Activated naive CD4-positive, alpha-beta T cell treated with anti-CD3 and anti-CD28 coated beads for 36 hours (primary cell): ENCODE measurements at regions not wholly inside any gene's neighbourhood (a gene's known extent, or its start where the extent isn't known, plus 50 kb on each side); places are given as distances from the start of the nearest gene placed in this dataset.

Experiments
- CTCF ChIA-PET: fragments of 350-600 bp; sonication (Branson Sonifier 250); formaldehyde crosslinking; loops from one replicate; lab custom pipeline; 2021; ENCODE audit warnings: antibody characterized with exemption; lab: Charles Lee
- DNase-seq: peaks from one replicate; pipeline ENCODE4 v3.0.0-alpha.2; 2020
- H3K27ac Mint-ChIP-seq: one replicate; pipeline ENCODE4 v1.8.0; 2021; ENCODE audit warnings: mild to moderate bottlenecking, mixed read lengths
- H3K27me3 Mint-ChIP-seq: one replicate; pipeline ENCODE4 v1.8.0; 2021; ENCODE audit warnings: low read depth, mixed read lengths
- H3K36me3 Mint-ChIP-seq: one replicate; pipeline ENCODE4 v1.8.0; 2021; ENCODE audit warnings: low read depth, mixed read lengths
- H3K4me1 Mint-ChIP-seq: one replicate; pipeline ENCODE4 v1.8.0; 2021; ENCODE audit warnings: low read depth, mixed read lengths
- H3K4me3 Mint-ChIP-seq: one replicate; pipeline ENCODE4 v1.8.0; 2021; ENCODE audit warnings: mild to moderate bottlenecking, moderate library complexity, mixed read lengths
- H3K9me3 Mint-ChIP-seq: one replicate; pipeline ENCODE4 v1.8.0; 2021; ENCODE audit warnings: mixed read lengths
- intact Hi-C: fragments of 100-400 bp; cut with micrococcal nuclease; formaldehyde crosslinking; loops from one replicate; pipeline ENCODE4 v1.15.1; 2023

DNA sequence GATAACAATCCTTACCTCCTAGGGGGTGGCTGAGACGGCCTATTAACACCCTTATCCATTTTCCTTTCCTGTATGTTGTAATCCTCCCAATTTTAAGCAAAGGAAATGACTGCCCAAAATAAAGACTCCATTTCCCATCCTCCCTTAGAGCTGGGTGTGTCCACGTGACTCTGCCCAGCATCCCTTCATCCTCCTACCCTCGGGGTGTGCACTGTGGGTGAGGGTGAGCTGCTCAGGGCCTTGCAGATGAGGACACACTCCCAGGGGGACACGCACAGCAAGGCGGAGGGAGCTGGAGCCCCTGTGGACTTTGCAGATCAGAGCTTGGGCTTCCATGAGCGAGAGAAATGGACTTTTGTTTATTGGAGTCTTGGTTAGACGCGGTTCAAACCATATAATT is 186.8 kb downstream of the IRF8 start:
- Mint-ChIP-seq H3K4me3 (no peak overlapping the region), H3K36me3 (no peaks in the 10 kb centered on the region), H3K9me3 (no peaks in the 10 kb centered on the region), H3K4me1 (no peaks in the 10 kb centered on the region), H3K27me3 (no peaks in the 10 kb centered on the region), H3K27ac (no peak overlapping the region)
- intact Hi-C loops: no loop called here
- CTCF ChIA-PET: no interaction called here
- no peak for DNase-seq

DNA sequence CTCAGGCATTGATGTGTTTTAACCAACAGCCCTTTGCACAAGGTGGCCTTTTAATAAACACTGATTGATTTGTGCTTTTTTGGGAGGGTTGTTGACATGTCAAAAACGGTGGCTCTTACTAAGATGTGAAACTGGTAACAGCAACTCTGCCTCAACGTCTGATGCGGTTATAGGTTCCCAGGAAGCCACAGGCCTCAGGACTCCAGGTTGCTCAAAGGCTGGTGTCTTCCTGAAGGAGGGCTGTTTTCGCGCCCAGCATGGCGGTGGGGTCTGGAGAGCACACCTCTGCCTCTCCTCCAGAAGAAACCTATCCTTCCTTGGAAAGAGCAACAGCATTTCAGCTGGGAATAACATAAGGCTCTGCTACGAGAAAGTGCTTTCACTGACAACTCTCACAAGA is 187.5 kb downstream of the IRF8 start:
- H3K4me3 Mint-ChIP-seq: no peak overlapping the region
- no peaks in the 10 kb centered on the region for H3K9me3 Mint-ChIP-seq
- intact Hi-C loops: no loop called here
- DNase-seq: no peak
- no peaks in the 10 kb centered on the region for H3K36me3 Mint-ChIP-seq
- no peak overlapping the region for H3K27ac Mint-ChIP-seq
- CTCF ChIA-PET: no interaction called here
- H3K27me3 Mint-ChIP-seq: no peaks in the 10 kb centered on the region
- H3K4me1 Mint-ChIP-seq: no peaks in the 10 kb centered on the region

DNA sequence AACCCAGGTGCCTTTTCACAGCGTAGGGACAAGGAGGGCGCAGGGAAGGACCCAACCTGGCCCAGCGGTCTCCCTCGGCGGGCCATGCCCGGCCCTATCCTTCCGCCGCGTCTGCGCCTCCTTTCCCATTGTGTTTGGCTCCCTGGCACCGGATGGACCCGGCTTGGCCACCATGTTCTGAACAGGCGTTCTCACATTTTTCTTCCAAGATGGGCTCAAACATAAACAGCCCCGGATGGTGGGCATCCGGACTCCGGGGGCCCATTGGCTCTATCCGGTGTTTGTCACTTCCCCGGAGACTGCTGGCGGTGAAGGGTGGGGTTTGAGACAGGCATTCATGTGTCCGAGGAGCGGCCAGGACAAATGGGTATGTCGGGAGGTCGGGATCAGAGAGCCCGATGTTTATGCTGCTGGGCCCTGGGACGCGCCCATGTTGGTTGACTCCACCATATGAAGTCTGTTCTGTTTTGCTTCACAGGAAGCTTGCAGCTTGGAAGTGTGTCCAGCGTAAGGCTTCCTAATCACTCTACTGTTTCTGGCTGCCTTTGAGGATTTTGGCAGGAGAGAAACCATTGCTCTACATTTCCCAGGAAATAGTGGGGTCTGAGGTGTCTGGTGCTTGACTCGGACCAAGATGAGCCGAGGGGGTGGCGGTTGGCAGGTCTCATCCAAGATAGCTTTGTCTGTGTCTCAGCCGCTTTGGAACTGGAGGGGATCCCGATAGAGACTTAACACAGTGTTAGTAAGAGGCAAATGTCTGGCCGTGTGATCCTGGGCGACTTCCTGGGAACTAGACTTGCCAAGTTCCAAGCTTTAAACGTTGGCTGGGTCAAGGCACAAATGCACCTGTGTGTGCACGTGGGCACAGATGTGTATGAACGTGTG is 188.3 kb downstream of the IRF8 start:
- Mint-ChIP-seq H3K27ac (no peak overlapping the region), H3K4me1 (no peaks in the 10 kb centered on the region), H3K4me3 (no peak overlapping the region), H3K36me3 (no peaks in the 10 kb centered on the region), H3K9me3 (no peaks in the 10 kb centered on the region), H3K27me3 (no peaks in the 10 kb centered on the region)
- CTCF ChIA-PET: no interaction called here
- intact Hi-C loops: no loop called here
- no peak for DNase-seq

DNA sequence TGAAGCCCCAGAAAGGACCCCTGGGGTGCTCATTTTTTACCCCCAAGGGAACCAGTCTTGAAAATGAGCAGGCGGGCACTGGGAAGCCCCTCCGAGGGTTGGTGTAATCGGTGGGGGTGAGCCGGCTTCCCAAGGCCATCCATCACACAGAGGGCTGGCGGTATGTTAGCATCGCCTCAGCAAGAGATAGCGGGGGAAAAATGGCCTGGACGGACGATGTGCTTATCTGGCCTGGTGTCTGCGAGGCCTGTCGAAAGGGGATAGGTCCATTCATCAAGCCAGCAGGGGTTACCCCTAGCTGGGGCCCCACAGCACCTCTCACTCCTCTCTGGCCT is 188.9 kb downstream of the IRF8 start:
- Mint-ChIP-seq H3K4me1 (no peaks in the 10 kb centered on the region), H3K4me3 (no peak overlapping the region), H3K36me3 (no peaks in the 10 kb centered on the region), H3K27me3 (no peaks in the 10 kb centered on the region), H3K27ac (no peak overlapping the region), H3K9me3 (no peaks in the 10 kb centered on the region)
- DNase-seq: no peak
- intact Hi-C loops: no loop called here
- CTCF ChIA-PET: no interaction called here

DNA sequence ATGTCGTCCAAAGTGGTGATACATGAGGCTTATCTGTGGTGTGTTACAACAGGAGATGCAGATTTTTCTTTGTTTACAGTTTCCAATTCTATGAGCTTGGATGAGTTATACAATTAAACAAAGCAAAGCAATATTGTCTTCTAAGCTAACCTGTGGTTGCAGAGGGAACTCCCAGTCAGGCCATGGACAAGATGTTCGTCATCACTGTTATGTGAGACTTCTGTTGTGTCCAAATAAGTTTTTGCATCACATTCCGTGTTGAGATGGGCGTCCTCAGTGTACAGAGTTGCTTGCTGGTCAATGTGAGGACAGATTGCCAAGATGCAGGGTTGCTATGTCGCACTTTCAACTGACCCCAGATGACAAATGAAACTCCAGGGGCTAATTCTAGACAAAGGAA is 189.3 kb downstream of the IRF8 start:
- Mint-ChIP-seq H3K27me3 (no peaks in the 10 kb centered on the region), H3K4me1 (no peaks in the 10 kb centered on the region), H3K27ac (no peak overlapping the region), H3K4me3 (no peak overlapping the region), H3K36me3 (no peaks in the 10 kb centered on the region), H3K9me3 (no peaks in the 10 kb centered on the region)
- DNase-seq: no peak
- intact Hi-C loops: no loop called here
- CTCF ChIA-PET: no interaction called here

- Mint-ChIP-seq H3K27ac (no peak overlapping the region), H3K36me3 (no peaks in the 10 kb centered on the region), H3K9me3 (no peaks in the 10 kb centered on the region), H3K4me3 (no peak overlapping the region), H3K4me1 (no peaks in the 10 kb centered on the region), H3K27me3 (no peaks in the 10 kb centered on the region)
- intact Hi-C loops: no loop called here
- CTCF ChIA-PET: no interaction called here
- no peak for DNase-seq
These were observed 189.9 kb downstream of the IRF8 start for GRCh38 chr16:86088816-86089215.

DNA sequence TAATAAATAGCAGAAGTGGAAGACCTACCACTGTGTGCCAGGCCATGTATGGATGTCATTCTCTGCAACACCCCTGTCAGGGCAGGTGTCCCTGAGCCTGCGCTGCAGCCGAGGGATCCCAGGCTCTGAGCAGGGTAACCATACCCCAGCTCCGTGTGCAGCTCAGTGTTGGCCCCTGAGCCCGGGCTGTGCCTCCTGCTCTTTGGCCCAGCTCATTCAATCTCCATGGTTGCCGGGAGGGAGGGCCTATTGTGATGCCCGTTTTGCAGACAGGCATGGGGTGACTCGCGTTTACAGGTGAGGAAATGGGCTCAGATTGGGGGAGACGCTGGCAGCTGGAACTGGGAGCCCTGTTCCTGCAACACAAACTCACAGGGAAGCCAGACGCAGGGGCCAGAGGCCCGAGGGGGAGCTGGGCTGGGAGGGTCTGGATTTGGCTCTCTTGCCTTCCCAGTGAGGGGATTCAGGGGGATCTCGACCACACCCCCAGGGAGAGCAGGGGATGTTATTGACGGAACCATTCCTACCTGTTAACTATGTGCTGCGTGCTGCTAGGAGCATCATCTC is 190.5 kb downstream of the IRF8 start:
- H3K27ac Mint-ChIP-seq: no peak overlapping the region
- no peaks in the 10 kb centered on the region for H3K36me3 Mint-ChIP-seq
- H3K27me3 Mint-ChIP-seq: no peaks in the 10 kb centered on the region
- CTCF ChIA-PET: interaction anchor here (0.6 kb wide), 1 partner anchor 263 kb away, joined by 3 read pairs; no protein-coding TSS in a partner anchor
- intact Hi-C loops: no loop called here
- no peak overlapping the region for H3K4me3 Mint-ChIP-seq
- H3K9me3 Mint-ChIP-seq: no peaks in the 10 kb centered on the region
- DNase-seq: no peak
- H3K4me1 Mint-ChIP-seq: no peaks in the 10 kb centered on the region

DNA sequence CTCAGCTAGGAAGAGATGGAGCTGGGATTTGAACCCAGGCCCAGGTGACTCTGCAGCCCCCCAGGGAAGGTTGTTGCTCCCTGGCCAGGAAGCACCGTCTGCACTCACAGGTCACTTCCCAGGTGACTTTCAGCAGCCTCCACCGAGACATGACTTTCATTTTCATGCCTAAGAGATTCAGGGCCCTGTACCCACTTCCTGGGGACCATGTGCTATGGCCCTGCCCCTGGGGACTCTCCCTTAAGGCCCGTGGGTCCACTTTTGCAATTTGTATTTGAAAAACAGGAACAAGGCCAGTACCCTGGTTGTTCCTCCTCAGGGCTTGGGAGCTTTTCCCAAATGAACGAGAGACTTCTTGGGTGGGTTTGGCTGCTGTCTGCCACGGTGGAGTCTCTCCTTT is 191.0 kb downstream of the IRF8 start:
- CTCF ChIA-PET: interaction anchor here (0.6 kb wide), 1 partner anchor 264 kb away, joined by 3 read pairs; no protein-coding TSS in a partner anchor
- no peak for DNase-seq
- Mint-ChIP-seq H3K4me1 (no peaks in the 10 kb centered on the region), H3K27ac (no peak overlapping the region), H3K36me3 (no peaks in the 10 kb centered on the region), H3K9me3 (no peaks in the 10 kb centered on the region), H3K27me3 (no peaks in the 10 kb centered on the region), H3K4me3 (no peak overlapping the region)
- intact Hi-C loops: no loop called here

- Mint-ChIP-seq H3K27ac (no peak overlapping the region), H3K27me3 (no peaks in the 10 kb centered on the region), H3K36me3 (no peaks in the 10 kb centered on the region), H3K9me3 (no peaks in the 10 kb centered on the region), H3K4me3 (no peak overlapping the region), H3K4me1 (no peaks in the 10 kb centered on the region)
- DNase-seq: no peak
- CTCF ChIA-PET: interaction anchor here (1.0 kb wide), 1 partner anchor 18 kb away, joined by 4 read pairs; no protein-coding TSS in a partner anchor
- intact Hi-C loops: no loop called here
These were observed 191.7 kb downstream of the IRF8 start for GRCh38 chr16:86090461-86091170.

DNA sequence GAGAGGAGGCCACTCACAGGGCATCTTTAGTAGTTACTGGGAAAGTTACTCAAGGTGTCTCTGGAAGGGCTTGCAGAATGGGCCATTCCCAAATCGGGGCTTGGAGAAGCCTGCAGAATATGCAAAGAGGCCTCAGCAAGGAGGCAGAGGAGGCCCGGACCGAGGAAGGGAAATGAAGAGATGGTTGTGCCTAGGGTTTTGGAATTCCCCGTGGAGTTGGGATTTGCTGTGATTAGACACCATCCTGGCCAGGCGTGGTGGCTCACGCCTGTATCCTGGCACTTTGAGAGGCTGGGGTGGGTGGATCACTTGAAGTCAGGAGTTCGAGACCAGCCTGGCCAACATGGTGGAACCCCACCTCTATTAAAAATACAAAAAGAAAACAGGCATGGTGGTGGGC is 193.0 kb downstream of the IRF8 start:
- intact Hi-C loops: no loop called here
- Mint-ChIP-seq H3K4me1 (no peaks in the 10 kb centered on the region), H3K9me3 (no peaks in the 10 kb centered on the region), H3K27ac (no peak overlapping the region), H3K4me3 (no peak overlapping the region), H3K36me3 (no peaks in the 10 kb centered on the region), H3K27me3 (no peaks in the 10 kb centered on the region)
- no peak for DNase-seq
- CTCF ChIA-PET: no interaction called here

GRCh38 chr16:86092586-86093480 is 193.9 kb downstream of the IRF8 start:
- no peaks in the 10 kb centered on the region for H3K27me3 Mint-ChIP-seq
- CTCF ChIA-PET: interaction anchor here (0.7 kb wide), 1 partner anchor 21 kb away, joined by 4 read pairs; no protein-coding TSS in a partner anchor
- no peak overlapping the region for H3K27ac Mint-ChIP-seq
- no peak for DNase-seq
- intact Hi-C loops: no loop called here
- H3K4me3 Mint-ChIP-seq: no peak overlapping the region
- H3K9me3 Mint-ChIP-seq: no peaks in the 10 kb centered on the region
- no peaks in the 10 kb centered on the region for H3K36me3 Mint-ChIP-seq
- H3K4me1 Mint-ChIP-seq: no peaks in the 10 kb centered on the region
